ENCODE measurements at regions not wholly inside any gene's neighbourhood (a gene's known extent, or its start where the extent isn't known, plus 50 kb on each side); places are given as distances from the start of the nearest gene placed in this dataset.

DNA sequence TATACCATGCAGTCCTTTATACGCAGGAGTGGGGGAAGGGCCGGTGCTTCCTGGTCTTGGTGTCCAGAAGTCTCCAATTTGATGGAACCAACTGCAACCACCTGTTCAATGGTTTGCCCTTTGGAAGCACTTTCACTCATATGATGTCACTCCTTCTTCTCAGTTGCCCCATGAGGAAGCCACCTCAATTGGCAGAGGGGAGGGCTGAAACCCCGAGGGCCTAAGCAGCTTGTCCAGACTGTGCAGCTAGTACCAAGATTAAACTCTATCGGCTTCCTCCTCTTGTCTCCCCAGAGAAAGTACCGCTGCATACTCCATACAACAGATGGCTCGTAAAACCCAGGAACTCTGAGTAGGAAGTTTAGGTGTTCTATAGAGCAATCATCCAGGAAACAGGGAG is 789.4 kb downstream of the TYW1 start:
- Histone ChIP-seq H3K4me2 (no peak overlapping the region), H2AFZ (no peak overlapping the region), H3K27ac (ENCODE audit: low read depth) (no peak overlapping the region), H3K4me3 (no peak overlapping the region), H4K20me1 (replicated peaks; ENCODE audit: insufficient read depth) (no peaks in the 10 kb centered on the region), H3F3A (replicated peaks; ENCODE audit: low read depth) (no peaks in the 10 kb centered on the region), H3K9me2 (ENCODE audit: insufficient read depth) (no peaks in the 10 kb centered on the region), H3K79me2 (replicated peaks; ENCODE audit: insufficient read depth) (no peaks in the 10 kb centered on the region), H3K36me3 (ENCODE audit: insufficient read depth) (0 out of 2 replicates have a peak, but pooled peaks cover 3% of the 10 kb centered on the region), H3K27me3 (ENCODE audit: insufficient read depth) (no peaks in the 10 kb centered on the region), H3K4me1 (ENCODE audit: insufficient read depth) (no peaks in the 10 kb centered on the region)
- ATAC-seq (no peak), DNase-seq (ENCODE audit: low spot score) (no peak)
- Mint-ChIP-seq H3K4me1 (no peaks in the 10 kb centered on the region), H3K9me3 (peaks cover 98% of the 10 kb centered on the region), H3K4me3 (no peak overlapping the region), H3K36me3 (ENCODE audit: low read depth) (peaks cover 48% of the 10 kb centered on the region), H3K27ac (no peak overlapping the region), H3K27me3 (ENCODE audit: insufficient read depth, low read depth, poor library complexity) (peaks cover 3% of the 10 kb centered on the region)
- no peak for TF ChIP-seq POLR2AphosphoS5 (IDR thresholded peaks at IDR 0.05; ENCODE audit: low read depth)
- TF ChIP-seq, protein P1, sequence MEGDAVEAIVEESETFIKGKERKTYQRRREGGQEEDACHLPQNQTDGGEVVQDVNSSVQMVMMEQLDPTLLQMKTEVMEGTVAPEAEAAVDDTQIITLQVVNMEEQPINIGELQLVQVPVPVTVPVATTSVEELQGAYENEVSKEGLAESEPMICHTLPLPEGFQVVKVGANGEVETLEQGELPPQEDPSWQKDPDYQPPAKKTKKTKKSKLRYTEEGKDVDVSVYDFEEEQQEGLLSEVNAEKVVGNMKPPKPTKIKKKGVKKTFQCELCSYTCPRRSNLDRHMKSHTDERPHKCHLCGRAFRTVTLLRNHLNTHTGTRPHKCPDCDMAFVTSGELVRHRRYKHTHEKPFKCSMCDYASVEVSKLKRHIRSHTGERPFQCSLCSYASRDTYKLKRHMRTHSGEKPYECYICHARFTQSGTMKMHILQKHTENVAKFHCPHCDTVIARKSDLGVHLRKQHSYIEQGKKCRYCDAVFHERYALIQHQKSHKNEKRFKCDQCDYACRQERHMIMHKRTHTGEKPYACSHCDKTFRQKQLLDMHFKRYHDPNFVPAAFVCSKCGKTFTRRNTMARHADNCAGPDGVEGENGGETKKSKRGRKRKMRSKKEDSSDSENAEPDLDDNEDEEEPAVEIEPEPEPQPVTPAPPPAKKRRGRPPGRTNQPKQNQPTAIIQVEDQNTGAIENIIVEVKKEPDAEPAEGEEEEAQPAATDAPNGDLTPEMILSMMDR (conservative IDR thresholded peaks at IDR 0.05; ENCODE audit: low read depth in 2 of 2), result no peak
- TF ChIP-seq, protein P2, sequence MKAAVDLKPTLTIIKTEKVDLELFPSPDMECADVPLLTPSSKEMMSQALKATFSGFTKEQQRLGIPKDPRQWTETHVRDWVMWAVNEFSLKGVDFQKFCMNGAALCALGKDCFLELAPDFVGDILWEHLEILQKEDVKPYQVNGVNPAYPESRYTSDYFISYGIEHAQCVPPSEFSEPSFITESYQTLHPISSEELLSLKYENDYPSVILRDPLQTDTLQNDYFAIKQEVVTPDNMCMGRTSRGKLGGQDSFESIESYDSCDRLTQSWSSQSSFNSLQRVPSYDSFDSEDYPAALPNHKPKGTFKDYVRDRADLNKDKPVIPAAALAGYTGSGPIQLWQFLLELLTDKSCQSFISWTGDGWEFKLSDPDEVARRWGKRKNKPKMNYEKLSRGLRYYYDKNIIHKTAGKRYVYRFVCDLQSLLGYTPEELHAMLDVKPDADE (IDR thresholded peaks at IDR 0.05), result no peak
- no peak for TF ChIP-seq EZH2phosphoT487 (IDR thresholded peaks at IDR 0.05; ENCODE audit: unreplicated experiment)
- no peak for TF ChIP-seq ZNF114 (CRISPR knock-in tag; IDR thresholded peaks at IDR 0.05)
- TF ChIP-seq JUNB (IDR thresholded peaks at IDR 0.05; ENCODE audit: unreplicated experiment), result no peak
- TF ChIP-seq NANOG (IDR thresholded peaks at IDR 0.05; ENCODE audit: borderline replicate concordance), result no peak
- no peak for TF ChIP-seq STAT1 (IDR thresholded peaks at IDR 0.05; ENCODE audit: unreplicated experiment)
- TF ChIP-seq, protein P3, sequence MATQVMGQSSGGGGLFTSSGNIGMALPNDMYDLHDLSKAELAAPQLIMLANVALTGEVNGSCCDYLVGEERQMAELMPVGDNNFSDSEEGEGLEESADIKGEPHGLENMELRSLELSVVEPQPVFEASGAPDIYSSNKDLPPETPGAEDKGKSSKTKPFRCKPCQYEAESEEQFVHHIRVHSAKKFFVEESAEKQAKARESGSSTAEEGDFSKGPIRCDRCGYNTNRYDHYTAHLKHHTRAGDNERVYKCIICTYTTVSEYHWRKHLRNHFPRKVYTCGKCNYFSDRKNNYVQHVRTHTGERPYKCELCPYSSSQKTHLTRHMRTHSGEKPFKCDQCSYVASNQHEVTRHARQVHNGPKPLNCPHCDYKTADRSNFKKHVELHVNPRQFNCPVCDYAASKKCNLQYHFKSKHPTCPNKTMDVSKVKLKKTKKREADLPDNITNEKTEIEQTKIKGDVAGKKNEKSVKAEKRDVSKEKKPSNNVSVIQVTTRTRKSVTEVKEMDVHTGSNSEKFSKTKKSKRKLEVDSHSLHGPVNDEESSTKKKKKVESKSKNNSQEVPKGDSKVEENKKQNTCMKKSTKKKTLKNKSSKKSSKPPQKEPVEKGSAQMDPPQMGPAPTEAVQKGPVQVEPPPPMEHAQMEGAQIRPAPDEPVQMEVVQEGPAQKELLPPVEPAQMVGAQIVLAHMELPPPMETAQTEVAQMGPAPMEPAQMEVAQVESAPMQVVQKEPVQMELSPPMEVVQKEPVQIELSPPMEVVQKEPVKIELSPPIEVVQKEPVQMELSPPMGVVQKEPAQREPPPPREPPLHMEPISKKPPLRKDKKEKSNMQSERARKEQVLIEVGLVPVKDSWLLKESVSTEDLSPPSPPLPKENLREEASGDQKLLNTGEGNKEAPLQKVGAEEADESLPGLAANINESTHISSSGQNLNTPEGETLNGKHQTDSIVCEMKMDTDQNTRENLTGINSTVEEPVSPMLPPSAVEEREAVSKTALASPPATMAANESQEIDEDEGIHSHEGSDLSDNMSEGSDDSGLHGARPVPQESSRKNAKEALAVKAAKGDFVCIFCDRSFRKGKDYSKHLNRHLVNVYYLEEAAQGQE (IDR thresholded peaks at IDR 0.05; ENCODE audit: unreplicated experiment), result no peak
- TF ChIP-seq, protein P4, sequence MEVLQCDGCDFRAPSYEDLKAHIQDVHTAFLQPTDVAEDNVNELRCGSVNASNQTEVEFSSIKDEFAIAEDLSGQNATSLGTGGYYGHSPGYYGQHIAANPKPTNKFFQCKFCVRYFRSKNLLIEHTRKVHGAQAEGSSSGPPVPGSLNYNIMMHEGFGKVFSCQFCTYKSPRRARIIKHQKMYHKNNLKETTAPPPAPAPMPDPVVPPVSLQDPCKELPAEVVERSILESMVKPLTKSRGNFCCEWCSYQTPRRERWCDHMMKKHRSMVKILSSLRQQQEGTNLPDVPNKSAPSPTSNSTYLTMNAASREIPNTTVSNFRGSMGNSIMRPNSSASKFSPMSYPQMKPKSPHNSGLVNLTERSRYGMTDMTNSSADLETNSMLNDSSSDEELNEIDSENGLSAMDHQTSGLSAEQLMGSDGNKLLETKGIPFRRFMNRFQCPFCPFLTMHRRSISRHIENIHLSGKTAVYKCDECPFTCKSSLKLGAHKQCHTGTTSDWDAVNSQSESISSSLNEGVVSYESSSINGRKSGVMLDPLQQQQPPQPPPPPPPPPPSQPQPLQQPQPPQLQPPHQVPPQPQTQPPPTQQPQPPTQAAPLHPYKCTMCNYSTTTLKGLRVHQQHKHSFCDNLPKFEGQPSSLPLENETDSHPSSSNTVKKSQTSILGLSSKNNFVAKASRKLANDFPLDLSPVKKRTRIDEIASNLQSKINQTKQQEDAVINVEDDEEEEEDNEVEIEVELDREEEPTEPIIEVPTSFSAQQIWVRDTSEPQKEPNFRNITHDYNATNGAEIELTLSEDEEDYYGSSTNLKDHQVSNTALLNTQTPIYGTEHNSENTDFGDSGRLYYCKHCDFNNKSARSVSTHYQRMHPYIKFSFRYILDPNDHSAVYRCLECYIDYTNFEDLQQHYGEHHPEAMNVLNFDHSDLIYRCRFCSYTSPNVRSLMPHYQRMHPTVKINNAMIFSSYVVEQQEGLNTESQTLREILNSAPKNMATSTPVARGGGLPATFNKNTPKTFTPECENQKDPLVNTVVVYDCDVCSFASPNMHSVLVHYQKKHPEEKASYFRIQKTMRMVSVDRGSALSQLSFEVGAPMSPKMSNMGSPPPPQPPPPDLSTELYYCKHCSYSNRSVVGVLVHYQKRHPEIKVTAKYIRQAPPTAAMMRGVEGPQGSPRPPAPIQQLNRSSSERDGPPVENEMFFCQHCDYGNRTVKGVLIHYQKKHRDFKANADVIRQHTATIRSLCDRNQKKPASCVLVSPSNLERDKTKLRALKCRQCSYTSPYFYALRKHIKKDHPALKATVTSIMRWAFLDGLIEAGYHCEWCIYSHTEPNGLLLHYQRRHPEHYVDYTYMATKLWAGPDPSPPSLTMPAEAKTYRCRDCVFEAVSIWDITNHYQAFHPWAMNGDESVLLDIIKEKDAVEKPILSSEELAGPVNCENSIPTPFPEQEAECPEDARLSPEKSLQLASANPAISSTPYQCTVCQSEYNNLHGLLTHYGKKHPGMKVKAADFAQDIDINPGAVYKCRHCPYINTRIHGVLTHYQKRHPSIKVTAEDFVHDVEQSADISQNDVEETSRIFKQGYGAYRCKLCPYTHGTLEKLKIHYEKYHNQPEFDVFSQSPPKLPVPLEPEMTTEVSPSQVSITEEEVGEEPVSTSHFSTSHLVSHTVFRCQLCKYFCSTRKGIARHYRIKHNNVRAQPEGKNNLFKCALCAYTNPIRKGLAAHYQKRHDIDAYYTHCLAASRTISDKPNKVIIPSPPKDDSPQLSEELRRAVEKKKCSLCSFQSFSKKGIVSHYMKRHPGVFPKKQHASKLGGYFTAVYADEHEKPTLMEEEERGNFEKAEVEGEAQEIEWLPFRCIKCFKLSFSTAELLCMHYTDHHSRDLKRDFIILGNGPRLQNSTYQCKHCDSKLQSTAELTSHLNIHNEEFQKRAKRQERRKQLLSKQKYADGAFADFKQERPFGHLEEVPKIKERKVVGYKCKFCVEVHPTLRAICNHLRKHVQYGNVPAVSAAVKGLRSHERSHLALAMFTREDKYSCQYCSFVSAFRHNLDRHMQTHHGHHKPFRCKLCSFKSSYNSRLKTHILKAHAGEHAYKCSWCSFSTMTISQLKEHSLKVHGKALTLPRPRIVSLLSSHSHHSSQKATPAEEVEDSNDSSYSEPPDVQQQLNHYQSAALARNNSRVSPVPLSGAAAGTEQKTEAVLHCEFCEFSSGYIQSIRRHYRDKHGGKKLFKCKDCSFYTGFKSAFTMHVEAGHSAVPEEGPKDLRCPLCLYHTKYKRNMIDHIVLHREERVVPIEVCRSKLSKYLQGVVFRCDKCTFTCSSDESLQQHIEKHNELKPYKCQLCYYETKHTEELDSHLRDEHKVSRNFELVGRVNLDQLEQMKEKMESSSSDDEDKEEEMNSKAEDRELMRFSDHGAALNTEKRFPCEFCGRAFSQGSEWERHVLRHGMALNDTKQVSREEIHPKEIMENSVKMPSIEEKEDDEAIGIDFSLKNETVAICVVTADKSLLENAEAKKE (CRISPR knock-in tag; IDR thresholded peaks at IDR 0.05), result no peak
- TF ChIP-seq CREB1 (CRISPR knock-in tag; IDR thresholded peaks at IDR 0.05; ENCODE audit: low read depth), result no peak
